ENCODE measurements at regions not wholly inside any gene's neighbourhood (a gene's known extent, or its start where the extent isn't known, plus 50 kb on each side); places are given as distances from the start of the nearest gene placed in this dataset.

DNA sequence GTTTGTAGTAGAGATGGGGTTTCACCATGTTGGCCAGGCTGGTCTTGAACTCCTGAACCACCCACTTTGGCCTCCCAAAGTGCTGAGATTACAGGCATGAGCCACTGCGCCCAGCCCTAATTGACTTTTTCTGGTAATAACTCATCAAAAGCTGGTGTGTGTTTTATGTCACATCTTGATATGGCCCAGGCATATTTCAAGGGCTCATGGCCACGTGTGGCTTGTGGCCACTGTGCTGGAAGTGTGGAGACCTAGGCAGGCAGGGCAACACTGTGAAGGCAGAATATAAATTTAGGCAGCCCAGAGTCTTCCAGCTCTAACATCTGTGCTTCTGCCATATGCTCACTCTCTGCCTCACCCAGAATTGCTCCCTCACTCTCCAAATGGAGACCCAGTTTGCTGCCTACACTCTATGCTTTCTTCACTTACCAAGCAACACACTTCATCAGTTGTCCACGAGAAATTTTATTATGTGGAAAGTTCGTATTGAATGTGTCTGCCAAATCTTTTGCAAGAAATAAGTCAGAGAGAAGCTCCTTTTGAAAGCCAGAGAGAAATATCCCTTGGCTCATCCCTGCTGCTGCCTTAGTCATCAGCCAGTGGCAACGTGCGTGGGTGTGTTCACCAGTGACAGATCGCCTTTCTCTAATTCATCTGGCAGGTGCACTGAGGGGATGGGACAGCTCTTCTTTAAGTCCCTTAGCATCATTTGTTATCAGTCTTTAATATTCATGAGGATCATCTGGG is 129.4 kb upstream of the CXCR4 start:
- Histone ChIP-seq H3K4me1 (ENCODE audit: insufficient read depth, low read length) (peaks cover 11% of the 10 kb centered on the region), H3K4me3 (ENCODE audit: low read depth in 1 of 2, low read length in 2 of 2) (no peak overlapping the region)

DNA sequence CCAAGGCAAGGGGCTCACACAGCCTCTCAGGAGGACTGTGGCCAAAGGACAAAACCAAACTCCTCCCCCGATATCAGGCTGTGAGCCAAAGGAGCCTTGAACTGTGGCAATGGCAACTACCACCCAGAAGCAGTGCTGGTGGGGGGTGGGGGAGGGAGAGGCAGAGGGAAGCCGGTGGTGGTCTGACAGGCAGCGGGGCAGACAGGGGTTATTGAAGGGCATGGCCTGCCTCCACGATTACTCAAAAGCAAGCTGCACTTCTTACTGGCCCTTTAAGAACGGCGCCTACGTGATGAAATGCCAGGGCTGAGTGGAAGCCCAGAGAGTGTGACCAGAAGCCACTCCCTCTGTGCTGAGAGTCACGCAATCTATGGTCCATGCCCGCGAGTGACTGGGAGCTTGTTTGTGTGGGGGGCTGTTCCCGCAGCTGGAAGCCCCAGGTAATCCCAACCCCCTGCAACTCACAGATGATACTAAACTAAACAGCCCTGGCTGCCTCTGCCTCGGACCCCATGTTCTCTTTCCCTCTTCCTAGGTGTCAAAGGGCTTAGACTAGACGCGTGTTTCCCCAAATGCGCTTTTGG is 128.2 kb upstream of the CXCR4 start:
- H3K36me3 ChIP-seq (ENCODE audit: insufficient read depth, low read length): no peaks in the 10 kb centered on the region
- no peaks in the 10 kb centered on the region for H3K27me3 ChIP-seq (ENCODE audit: control insufficient read depth in 1 of 2, insufficient read depth in 2 of 2, low read length in 2 of 2)
- no peak overlapping the region for H3K27ac ChIP-seq (ENCODE audit: low read depth, low read length)
- H3K9ac ChIP-seq (ENCODE audit: low read length): no peak overlapping the region
- H3K9me3 ChIP-seq (ENCODE audit: low read length): no peaks in the 10 kb centered on the region
- H3K4me1 ChIP-seq (ENCODE audit: insufficient read depth, low read length): peaks cover 10% of the 10 kb centered on the region
- H3K4me3 ChIP-seq (ENCODE audit: low read depth in 1 of 2, low read length in 2 of 2): no peak overlapping the region

More for the DNA sequence above, 129.4 kb upstream of the CXCR4 start:
- Histone ChIP-seq H3K9me3 (ENCODE audit: low read length) (no peaks in the 10 kb centered on the region), H3K36me3 (ENCODE audit: insufficient read depth, low read length) (no peaks in the 10 kb centered on the region), H3K27ac (ENCODE audit: low read depth, low read length) (no peak overlapping the region), H3K27me3 (ENCODE audit: control insufficient read depth in 1 of 2, insufficient read depth in 2 of 2, low read length in 2 of 2) (no peaks in the 10 kb centered on the region), H3K9ac (ENCODE audit: low read length) (no peak overlapping the region)

DNA sequence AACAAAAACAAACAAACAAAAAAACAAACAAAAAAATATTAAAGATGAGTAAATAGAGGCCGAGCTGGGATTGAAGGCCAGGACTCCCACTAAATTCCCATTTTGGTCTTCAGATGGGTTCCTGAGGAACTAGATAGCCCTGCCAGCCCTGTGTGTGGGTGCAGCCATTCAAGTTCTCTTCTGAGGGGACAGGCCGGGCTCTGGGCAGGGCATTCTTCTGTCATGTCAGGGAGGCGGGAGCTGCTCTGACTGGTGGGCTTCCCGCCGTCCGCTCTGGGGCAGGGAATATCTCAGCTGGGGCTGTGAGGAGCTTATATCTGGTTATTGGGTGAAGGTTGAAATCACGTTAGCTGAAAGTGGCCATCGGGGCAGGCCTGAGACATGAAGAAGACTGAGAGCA is 127.3 kb upstream of the CXCR4 start:
- Histone ChIP-seq H3K9ac (ENCODE audit: low read length) (no peak overlapping the region), H3K4me1 (ENCODE audit: insufficient read depth, low read length) (peaks cover 8% of the 10 kb centered on the region), H3K27me3 (ENCODE audit: control insufficient read depth in 1 of 2, insufficient read depth in 2 of 2, low read length in 2 of 2) (no peaks in the 10 kb centered on the region), H3K4me3 (ENCODE audit: low read depth in 1 of 2, low read length in 2 of 2) (no peak overlapping the region), H3K9me3 (ENCODE audit: low read length) (no peaks in the 10 kb centered on the region), H3K27ac (ENCODE audit: low read depth, low read length) (no peak overlapping the region), H3K36me3 (ENCODE audit: insufficient read depth, low read length) (no peaks in the 10 kb centered on the region)

DNA sequence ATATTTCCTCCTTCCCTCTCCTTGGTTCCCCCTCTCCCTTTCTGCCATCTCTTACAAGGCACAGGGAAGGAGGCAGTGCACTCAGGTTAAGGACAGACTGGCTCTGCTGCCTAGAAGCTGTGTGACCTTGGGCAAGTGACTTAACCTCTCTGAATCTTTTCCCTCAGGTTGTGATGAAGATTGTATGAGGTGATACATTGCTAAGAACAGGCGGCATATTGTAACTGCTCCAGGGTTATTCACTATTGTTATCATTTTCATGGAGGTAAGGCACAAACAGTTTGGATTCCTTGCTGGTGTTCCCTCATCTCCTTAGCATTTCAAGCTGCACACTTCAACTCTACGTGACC is 126.6 kb upstream of the CXCR4 start:
- Histone ChIP-seq H3K27ac (ENCODE audit: low read depth, low read length) (no peak overlapping the region), H3K4me3 (ENCODE audit: low read depth in 1 of 2, low read length in 2 of 2) (no peak overlapping the region), H3K4me1 (ENCODE audit: insufficient read depth, low read length) (peaks cover 8% of the 10 kb centered on the region), H3K27me3 (ENCODE audit: control insufficient read depth in 1 of 2, insufficient read depth in 2 of 2, low read length in 2 of 2) (no peaks in the 10 kb centered on the region), H3K36me3 (ENCODE audit: insufficient read depth, low read length) (no peaks in the 10 kb centered on the region), H3K9ac (ENCODE audit: low read length) (no peak overlapping the region), H3K9me3 (ENCODE audit: low read length) (no peaks in the 10 kb centered on the region)

DNA sequence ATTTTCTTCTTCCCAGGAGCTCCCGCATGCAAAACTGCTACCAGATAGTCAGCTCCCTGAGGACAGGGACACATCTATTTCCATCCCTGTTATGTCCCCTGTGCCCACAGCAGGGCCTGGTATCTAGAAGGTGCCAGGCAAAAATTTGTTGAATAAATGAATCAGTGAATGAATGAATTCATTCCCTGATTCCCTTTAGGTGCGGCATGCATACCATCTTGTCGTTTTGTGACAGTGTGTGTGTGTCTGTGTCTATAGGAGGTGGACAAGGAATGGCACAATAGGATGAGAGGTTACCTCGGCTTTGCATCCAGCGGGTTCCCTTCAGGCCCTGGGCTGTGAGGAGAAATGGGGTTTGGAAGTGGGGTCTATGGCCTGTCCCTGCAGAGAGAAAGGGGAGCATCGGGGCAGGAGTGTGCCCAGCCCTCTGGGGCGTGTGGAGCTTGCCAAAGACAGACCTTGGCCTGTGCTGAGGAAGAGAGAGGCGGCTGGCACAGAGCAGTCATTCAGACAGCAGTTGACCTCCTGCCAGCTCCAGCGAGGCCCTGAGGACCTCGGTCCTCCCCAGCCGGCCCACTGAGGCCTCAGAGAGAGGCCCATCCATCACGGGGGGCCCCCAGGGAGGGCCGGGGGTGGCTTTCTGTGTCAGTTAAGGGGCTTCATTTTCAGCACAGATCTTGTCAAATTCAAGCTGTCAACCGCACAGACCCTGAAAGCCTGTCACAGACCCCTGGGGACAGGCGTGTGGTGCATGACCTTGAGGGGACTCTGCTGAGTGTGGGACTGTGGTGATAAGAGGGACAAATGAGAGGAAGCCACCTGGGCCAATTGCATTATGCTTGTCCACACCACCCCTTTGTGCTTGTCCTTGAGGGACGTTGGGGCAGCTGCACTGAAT is 125.9 kb upstream of the CXCR4 start:
- Histone ChIP-seq H3K4me3 (ENCODE audit: low read depth in 1 of 2, low read length in 2 of 2) (no peak overlapping the region), H3K4me1 (ENCODE audit: insufficient read depth, low read length) (peaks cover 8% of the 10 kb centered on the region), H3K27ac (ENCODE audit: low read depth, low read length) (no peak overlapping the region), H3K9ac (ENCODE audit: low read length) (no peak overlapping the region), H3K9me3 (ENCODE audit: low read length) (no peaks in the 10 kb centered on the region), H3K27me3 (ENCODE audit: control insufficient read depth in 1 of 2, insufficient read depth in 2 of 2, low read length in 2 of 2) (no peaks in the 10 kb centered on the region), H3K36me3 (ENCODE audit: insufficient read depth, low read length) (no peaks in the 10 kb centered on the region)

DNA sequence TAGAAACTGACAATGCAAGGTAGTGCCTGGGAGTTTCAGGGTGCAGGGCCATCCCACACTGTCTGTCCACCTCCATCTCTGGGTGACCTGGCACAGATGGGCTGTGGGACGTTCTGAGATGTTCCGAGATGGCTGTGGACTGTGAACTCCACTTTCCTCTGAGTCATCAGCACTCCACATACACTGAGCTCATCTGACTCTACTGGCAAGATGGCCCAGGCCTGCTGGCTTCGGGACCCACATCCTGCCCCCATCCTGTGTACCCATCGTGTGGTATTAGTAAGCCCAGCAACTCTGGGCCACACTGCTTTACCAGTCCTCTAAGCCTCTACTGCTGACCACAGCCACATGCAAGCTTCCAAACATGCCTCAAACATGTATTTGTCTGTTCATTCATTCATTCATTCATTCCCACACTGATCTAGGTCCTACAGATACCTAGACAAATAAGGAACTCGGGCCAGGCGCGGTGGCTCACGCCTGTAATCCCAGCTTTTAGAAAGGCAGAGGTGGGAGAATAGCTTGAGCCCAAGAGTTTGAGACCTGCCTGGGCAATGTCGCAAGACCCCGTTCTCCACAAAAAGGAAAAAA is 124.8 kb upstream of the CXCR4 start:
- Histone ChIP-seq H3K4me1 (ENCODE audit: insufficient read depth, low read length) (peaks cover 17% of the 10 kb centered on the region), H3K36me3 (ENCODE audit: insufficient read depth, low read length) (no peaks in the 10 kb centered on the region), H3K9me3 (ENCODE audit: low read length) (no peaks in the 10 kb centered on the region), H3K9ac (ENCODE audit: low read length) (no peak overlapping the region), H3K27me3 (ENCODE audit: control insufficient read depth in 1 of 2, insufficient read depth in 2 of 2, low read length in 2 of 2) (no peaks in the 10 kb centered on the region), H3K4me3 (ENCODE audit: low read depth in 1 of 2, low read length in 2 of 2) (no peak overlapping the region), H3K27ac (ENCODE audit: low read depth, low read length) (no peak overlapping the region)

DNA sequence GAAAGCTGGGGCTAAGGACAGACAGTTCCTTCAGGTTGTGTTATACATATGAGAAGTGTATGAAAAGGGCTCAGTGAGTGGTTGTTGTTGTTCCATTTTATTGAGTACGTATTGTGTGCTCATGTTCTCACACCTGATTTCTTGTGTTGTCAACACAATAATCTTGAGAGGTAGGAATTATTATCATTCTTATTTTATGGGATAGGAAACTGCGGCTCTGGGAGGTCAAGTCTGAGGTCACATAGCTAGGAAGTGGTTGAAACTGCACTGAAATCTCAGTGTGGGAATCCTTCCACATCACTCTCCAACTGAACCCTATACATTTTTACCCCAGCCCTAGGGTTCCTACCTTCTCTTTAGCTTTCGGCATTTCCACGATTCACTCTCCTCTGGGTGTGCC is 124.2 kb upstream of the CXCR4 start:
- Histone ChIP-seq H3K27me3 (ENCODE audit: control insufficient read depth in 1 of 2, insufficient read depth in 2 of 2, low read length in 2 of 2) (no peaks in the 10 kb centered on the region), H3K4me3 (ENCODE audit: low read depth in 1 of 2, low read length in 2 of 2) (no peak overlapping the region), H3K9me3 (ENCODE audit: low read length) (no peaks in the 10 kb centered on the region), H3K9ac (ENCODE audit: low read length) (no peak overlapping the region), H3K27ac (ENCODE audit: low read depth, low read length) (no peak overlapping the region), H3K4me1 (ENCODE audit: insufficient read depth, low read length) (peaks cover 10% of the 10 kb centered on the region), H3K36me3 (ENCODE audit: insufficient read depth, low read length) (no peaks in the 10 kb centered on the region)

DNA sequence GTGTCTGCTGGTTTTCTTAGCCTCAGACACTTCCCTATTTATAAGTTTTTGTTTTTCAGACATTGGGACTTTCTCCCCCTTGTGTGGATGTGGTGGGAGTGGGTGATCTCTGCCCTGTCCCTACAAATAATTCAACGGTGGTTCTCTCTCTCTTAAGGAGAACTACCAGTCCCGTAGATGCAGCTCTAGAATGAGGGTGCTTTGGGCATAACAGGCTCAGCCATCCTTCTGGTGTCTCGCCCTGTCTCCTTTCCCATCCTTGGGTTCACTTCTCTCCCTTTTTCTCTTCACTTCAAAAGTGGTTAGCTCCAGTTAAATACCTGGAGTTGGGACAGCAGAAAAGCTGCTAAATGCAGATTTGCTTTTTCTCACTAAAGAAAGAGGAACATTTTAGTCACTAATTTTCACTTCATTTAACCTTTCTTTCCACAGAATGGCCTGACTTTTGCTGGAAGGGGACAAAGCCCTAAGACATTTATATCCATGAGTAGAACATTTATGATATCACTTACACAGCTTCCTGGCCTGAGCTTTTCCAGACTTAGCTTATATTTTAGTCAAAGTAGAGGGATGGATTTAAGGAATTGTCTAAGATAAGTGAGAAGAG is 121.2 kb upstream of the CXCR4 start:
- Histone ChIP-seq H3K27me3 (ENCODE audit: control insufficient read depth in 1 of 2, insufficient read depth in 2 of 2, low read length in 2 of 2) (no peaks in the 10 kb centered on the region), H3K9ac (ENCODE audit: low read length) (no peak overlapping the region), H3K9me3 (ENCODE audit: low read length) (no peaks in the 10 kb centered on the region), H3K36me3 (ENCODE audit: insufficient read depth, low read length) (no peaks in the 10 kb centered on the region), H3K27ac (ENCODE audit: low read depth, low read length) (no peak overlapping the region), H3K4me3 (ENCODE audit: low read depth in 1 of 2, low read length in 2 of 2) (no peak overlapping the region), H3K4me1 (ENCODE audit: insufficient read depth, low read length) (peaks cover 24% of the 10 kb centered on the region)

DNA sequence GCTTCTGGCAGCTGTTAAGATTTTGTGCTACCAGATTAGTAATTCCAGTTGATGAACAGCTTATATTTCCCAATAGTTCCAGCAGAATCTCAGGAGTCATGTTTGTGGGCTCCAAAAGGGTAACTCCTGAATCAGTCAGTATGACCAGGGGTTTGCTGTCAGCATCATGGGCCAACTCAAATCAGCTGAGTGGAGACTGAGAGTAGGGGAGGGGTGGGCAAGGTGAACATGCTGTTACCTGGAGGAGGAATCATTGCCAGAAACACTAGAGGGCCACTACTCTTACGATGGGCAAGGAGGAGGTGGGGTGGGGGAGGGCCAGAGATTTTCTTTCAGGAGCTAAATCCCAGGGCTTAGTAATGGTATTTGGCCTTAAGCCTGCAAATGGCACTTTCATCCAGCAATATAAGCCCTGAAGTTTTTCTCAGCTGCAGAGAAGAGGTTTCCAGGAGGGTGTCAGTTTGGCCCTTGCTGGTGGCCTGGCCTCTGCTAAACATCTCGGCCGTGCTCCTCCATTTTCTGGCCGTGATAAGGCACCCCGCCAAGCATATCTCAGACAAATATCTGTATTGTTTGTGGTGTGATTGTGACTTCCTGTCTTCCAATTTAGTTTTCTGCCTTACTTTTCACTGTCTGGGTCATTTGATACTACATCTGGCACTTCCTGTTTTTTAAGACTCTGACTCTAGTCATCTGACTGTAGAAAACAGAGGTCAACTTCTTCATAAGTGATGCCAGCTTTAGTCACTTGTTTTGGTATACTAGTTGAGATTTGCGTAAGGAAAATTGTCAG is 120.5 kb upstream of the CXCR4 start:
- Histone ChIP-seq H3K27me3 (ENCODE audit: control insufficient read depth in 1 of 2, insufficient read depth in 2 of 2, low read length in 2 of 2) (no peaks in the 10 kb centered on the region), H3K4me1 (ENCODE audit: insufficient read depth, low read length) (peaks cover 24% of the 10 kb centered on the region), H3K9ac (ENCODE audit: low read length) (no peak overlapping the region), H3K4me3 (ENCODE audit: low read depth in 1 of 2, low read length in 2 of 2) (no peak overlapping the region), H3K36me3 (ENCODE audit: insufficient read depth, low read length) (no peaks in the 10 kb centered on the region), H3K9me3 (ENCODE audit: low read length) (no peaks in the 10 kb centered on the region), H3K27ac (ENCODE audit: low read depth, low read length) (no peak overlapping the region)

DNA sequence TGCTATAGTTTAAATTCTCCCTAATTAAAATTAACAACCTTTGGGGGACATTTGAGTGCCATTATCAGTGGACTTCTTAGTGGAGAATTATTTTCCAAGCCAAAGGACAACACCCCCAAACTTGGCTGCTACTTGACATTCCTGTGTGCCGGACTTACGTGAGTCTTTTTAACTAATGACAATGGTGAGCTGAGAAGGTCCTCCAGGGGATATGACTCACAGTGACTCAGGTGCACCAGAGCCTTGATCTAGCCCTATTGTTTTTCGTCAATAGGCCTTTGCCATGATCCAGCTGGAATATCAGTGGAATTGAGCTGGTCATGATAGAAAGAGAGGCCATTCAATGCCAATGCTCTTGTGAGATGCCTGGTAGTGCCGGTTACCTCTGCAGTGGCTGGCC is 118.1 kb upstream of the CXCR4 start:
- H3K27me3 ChIP-seq (ENCODE audit: control insufficient read depth in 1 of 2, insufficient read depth in 2 of 2, low read length in 2 of 2): no peaks in the 10 kb centered on the region
- no peaks in the 10 kb centered on the region for H3K9me3 ChIP-seq (ENCODE audit: low read length)
- no peak overlapping the region for H3K9ac ChIP-seq (ENCODE audit: low read length)
- H3K4me1 ChIP-seq (ENCODE audit: insufficient read depth, low read length): peaks cover 34% of the 10 kb centered on the region
- H3K4me3 ChIP-seq (ENCODE audit: low read depth in 1 of 2, low read length in 2 of 2): no peak overlapping the region
- no peaks in the 10 kb centered on the region for H3K36me3 ChIP-seq (ENCODE audit: insufficient read depth, low read length)
- H3K27ac ChIP-seq (ENCODE audit: low read depth, low read length): no peak overlapping the region

Data from muscle layer of colon (tissue), 2 donors.